ENCODE measurements at regions not wholly inside any gene's neighbourhood (a gene's known extent, or its start where the extent isn't known, plus 50 kb on each side); places are given as distances from the start of the nearest gene placed in this dataset.

GRCh38 chr1:208844158-208844557 lies 600.0 kb upstream of the PLXNA2 start:
- TF ChIP-seq CTCF (conservative IDR thresholded peaks at IDR 0.05), result no peak
- no peak for TF ChIP-seq EZH2 (IDR thresholded peaks at IDR 0.05; ENCODE audit: low read depth)

Data from PC-9 (cell line).